Stimulated activated CD4-positive, alpha-beta T cell treated with anti-CD3 and anti-CD28 coated beads, Interleukin-4, amount 100 ng/mL, for 4 hours (primary cell): ENCODE measurements at regions not wholly inside any gene's neighbourhood (a gene's known extent, or its start where the extent isn't known, plus 50 kb on each side); places are given as distances from the start of the nearest gene placed in this dataset.

Experiments
- DNase-seq, 2 experiments: peaks; one replicate each; pipeline ENCODE4 v3.0.0-alpha.2; 2020

DNA sequence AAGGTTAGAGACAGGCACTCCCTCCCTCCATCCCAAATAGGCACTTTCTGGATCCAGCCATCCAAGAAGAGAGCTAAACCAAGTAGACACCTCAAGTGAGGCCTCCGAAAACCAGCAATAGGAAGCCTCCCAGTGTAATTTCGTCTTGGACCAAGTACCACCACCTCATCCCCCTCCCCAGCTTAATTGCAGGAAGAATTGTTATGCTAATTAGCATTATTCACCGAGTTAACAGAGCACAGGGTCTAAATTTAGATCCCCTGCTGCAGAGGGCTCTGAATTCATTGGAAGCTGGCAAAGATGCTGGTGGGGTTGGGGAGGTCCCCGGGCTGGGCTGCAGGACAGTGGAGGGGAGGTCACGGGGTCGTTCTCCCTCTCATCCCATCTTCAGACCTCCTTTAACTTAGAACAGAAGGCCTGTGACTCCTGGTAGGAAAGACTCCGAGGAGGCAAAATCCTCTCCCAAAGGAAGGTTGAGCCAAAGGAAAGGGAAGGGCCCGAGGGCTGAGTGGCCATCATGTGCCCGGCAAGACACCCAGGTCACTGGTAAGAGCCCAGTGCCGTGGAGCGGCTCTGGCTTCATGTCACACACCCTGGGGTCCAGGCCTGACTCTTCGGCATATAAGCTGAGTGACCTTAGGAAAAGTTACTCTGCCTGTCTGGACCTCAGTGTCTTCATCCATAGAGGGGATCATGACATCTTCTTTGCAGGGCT is 209.2 kb upstream of the GRIK3 start:
- DNase-seq = no peak

DNA sequence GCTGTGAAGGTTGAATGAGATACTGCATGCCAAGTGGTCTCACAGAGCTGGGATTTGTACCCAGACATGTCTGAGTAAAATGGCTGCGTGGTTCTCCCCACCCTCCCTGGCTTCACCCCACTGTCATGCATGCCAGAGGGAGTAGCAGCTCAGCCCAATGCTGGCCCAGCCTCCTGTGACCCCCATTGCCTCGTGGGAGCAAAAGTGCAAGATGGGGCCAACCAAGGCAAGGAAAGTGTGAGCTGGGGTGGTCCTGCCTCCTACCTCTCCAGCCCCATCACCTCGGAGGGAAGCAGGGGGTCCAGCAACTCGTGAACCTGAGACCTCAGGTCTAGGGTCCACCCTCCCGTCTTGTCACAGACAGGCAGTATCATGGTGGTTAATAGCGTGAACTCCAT is 209.8 kb upstream of the GRIK3 start:
- DNase-seq = no peak

DNA sequence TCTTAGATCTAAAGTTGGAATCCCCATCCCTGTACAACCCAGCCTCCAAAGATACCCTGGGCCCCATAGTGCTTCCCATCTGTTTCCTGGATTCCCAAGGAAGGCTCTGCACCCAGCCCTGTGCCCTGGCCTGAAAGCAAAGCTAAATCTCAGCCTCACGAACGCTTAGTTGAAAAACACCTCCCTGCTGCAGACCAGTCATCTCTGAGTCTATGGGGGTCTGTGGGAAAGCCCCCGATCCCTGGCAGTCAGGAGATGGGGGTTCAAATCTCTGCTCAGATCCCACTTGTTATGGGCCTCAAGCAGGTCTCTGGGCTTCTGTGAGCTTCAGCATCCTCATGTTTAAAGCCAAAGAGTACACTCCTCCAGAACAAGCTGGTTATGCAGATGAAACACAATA is 210.5 kb upstream of the GRIK3 start:
- DNase-seq = no peak

DNA sequence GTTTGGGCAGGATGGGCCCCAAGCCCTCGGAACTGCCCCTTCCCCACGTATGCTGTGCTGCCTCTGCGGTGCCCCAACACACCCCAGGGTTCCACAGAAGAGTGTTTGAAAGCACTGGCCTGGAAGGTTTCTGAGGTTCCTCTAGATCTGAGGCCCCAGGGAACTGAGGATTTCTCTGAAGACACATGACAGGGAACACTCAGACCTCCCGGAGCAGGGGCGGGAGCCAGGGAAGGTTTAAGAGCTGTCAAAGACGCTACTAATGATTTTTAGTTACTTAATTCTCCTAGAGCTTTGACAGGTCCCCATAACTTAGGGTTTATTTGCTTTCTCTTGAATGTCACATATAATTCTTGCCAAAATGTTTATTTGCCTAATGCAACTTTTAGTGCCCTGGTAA is 212.3 kb upstream of the GRIK3 start:
- DNase-seq = no peak

DNA sequence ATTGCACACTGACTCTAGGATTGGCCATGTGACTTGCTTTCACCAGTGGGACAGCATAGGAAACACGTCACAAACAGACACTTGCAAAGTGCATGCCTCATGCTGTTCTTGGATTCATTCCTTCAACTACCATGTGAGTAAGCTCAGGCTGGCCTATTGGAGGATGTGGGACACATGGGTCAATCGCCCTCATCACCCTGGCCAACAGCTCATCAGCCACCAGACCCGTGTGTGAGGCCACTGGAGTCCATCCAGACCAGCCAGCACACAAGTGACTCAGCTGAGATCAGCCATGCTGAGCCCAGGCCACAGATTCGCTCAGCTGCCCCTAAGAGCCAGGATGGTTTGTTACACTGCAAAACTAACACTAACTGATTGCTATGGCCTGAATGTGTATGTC is 216.1 kb upstream of the GRIK3 start:
- DNase-seq = no peak

DNA sequence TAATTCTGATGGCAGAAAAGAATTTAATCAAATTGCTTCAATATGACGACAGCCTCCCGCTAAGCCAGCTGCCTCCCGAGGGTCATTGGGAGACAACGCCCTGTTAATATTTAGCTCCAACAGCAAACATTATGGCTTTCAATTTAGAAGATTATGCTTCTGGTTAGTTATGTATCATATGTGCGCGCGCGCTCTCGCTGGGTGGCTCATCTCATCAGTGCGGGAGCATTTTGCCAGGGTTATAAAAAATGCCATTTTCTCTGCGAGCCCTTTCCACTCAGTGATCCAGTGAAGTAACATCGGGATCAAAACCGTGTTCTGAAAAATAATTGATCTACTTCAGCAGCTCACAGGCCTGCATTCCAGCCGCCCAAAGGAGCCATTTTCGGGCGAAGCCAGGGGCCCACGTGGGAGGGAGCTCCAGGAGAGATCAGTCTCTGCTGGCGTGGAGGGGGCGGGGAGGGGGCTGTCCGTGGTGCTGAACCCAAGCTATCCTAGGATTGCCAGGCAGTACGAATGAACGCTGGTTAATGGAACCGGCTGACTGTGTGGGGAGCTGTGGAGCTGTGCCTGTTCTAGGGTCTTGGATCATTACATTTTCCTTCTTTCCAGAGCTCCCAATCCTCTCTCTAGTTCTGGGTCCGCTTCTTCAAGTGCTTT is 219.1 kb upstream of the ZC3H12A start:
- peak in 1 of 2 experiments; percentile 11 for DNase-seq

DNA sequence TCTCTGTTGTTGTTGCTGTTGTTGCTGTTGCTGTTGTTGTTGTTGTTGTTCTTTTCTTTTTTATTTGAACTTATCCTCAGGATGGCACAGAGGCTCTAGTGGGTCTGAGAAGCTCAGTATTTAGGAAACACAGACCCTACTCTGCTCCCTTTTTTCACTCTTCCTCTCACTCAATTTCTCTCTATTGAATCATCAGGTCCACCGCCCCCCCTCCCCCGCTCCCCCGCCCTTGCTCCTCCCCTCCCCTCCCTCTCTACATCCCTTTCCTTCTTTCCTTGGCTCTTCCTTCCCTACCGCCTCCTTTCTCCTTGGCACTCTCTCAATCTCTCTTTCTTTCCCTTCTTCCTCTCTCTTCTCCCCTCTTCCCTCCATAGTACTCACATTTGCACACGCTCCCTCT is 218.5 kb upstream of the ZC3H12A start:
- DNase-seq = no peak

DNA sequence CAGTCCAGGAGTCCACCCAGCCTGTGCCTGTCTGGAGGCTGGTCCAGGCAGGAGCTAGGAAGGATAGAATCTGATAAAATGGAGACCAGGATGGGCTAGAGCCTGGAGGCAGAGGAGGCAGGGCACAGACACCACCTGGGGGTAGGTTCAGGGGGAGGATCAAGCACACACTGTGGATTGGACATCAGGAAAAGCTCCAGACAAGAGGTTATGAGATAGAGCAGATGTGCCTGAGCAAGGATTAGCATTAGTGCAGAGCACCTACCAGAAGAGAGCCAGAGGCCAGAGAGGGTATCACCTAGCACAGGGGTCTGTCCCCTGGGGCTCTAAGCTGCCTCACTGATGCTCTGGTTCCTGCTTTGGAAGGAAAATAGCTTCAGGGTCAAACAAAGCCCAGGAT is 216.7 kb upstream of the ZC3H12A start:
- no peak for DNase-seq

DNA sequence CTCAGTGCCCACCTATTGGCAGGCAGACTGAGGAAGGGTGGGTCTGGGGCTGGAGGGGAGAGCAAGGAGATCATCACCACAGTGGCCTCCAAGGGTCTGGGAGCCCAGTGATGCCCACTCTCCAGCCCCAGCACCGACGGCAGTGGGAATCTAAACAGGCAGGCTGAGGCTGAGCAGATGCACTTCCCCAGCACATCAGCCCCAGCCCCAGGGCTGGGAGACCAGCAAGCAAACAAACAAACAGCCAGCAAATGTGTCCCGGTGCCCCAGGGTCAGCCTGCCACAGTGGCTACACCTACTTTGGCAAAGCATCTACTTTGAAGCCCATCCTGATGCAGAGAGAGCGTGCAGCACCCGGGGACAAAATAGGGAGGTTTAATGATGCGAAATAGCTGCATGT is 216.3 kb upstream of the ZC3H12A start:
- DNase-seq = no peak

DNA sequence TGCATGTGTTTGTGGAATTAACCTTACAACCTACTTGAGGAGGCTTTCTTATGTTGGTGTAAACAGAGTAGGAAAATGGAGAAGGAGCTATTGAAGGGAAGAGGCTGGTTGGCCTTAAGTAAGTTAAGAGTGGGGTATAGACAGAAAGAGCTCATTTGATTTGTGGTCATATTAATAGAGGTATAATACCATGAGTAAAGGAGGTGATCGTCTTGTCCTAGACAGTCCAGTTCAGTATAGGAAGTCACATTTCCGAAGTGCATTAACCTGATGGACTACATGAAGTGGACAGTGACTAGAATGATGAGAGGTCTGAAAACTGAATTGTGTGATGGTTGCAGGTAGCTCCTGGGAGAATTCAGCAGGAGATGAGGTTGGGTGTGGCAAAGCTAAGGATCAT is 215.4 kb upstream of the ZC3H12A start:
- DNase-seq = no peak

DNA sequence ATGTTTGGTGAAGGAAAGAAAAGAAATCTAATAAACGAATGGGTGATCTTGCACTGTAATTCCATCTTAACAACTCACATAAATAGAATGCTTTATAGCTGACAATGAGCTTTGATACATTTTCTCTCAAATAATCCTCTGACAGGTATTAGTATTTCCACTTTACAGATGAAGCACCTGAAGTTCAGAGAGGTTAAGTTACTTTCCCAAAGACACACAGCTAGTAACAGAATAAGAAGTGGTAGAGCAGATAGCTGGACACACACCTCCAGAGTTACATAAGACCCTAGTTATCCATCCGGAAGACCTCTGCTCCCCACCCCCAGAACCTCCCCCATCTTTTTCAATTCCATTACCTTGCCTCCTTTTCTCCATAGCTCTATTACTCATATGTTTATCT is 213.3 kb upstream of the ZC3H12A start:
- DNase-seq = no peak

DNA sequence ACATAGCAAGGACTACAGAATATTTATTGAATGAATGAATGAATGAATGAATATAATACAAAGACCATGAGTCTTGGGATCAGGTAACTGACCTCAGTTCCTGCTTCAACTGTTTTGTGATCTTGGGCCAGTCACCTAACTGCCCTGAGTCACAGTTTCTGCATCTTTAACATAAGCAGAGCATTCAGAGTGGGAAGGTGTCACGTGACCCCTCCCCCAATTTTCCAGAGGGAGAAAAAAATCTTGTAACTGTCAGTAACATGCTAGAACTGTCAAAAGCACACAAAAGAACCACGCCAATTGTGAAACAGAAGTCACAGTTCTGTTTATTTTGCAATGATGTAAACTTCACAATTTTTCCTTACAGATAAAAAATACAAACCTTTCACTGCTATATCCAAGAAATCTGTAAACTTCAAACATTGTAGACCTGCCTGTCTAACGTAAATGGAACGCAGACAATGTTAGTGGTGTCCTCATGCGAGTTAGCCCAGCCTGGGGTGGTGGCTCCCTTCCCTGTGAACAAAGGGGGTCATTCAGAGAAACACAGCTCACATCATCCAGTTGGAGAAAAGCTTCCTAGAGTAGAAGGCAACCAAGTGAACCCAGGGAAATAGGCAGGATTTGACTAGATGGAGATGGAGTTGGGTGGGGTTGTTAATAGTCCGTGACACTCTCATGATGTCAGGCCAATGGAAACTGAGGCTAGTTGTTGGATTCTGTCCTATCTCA is 211.8 kb upstream of the ZC3H12A start:
- DNase-seq = no peak

DNA sequence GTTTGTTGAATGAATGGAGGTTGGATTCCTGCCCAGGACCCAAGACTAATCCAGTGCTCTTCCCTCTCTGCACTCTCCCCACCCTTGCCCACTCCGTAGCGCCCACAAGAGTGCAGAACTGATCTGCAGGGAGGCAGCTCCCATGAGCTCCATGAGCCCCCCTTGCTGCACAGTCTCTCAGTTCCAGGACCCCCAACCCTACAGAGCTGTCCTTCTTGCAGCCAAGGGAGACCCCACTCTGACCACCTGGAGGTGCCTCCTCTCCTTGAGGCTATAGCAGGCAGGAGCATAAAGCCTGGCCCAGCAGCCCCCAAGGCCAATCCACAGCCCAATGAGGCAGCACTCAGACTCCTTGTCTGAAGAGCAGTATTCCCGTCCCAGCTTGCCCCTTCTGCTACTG is 209.2 kb upstream of the ZC3H12A start:
- no peak for DNase-seq

DNA sequence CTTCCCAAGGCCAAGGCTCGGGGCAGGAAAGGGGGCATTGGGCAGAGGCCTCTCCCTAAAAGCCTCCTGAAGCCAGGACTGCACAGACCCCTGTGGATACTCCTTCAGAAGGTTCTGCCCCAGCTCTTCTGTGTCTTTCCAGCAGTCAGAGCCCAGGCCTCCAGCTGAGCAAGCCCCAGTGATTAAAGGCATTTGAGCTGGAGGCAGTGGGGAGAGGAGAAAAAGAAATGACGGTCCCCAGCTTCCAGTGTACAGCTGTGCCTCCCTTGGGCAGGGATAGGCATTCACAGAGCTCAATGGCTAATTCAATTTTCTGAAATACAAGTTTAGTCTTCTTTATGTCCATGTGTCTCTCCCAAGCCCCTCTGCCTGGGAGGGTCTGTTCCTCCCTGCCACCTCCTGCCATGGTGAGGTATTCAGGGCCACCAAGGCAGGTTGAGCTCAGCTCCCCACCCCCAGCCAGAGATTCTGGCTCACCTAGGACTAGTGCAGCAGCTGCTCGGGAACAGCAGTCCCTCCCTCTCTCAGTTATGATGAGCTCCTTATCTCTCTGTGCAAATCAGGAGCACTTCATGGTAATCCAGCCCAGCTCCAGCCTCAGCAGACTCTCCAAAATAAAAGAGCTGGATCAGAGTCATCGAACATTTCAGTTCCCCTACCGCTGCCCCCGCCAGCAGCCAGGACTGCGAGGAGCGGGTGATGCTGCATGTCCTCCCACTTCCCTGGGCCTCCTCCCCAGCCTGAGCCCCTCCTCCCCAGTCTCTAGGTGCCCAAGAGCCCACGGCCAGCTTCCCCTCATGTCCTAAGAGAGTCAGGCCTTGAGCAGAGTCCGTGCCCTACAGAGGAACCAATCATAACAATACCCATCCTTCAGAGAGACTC is 208.4 kb upstream of the ZC3H12A start:
- no peak for DNase-seq

DNA sequence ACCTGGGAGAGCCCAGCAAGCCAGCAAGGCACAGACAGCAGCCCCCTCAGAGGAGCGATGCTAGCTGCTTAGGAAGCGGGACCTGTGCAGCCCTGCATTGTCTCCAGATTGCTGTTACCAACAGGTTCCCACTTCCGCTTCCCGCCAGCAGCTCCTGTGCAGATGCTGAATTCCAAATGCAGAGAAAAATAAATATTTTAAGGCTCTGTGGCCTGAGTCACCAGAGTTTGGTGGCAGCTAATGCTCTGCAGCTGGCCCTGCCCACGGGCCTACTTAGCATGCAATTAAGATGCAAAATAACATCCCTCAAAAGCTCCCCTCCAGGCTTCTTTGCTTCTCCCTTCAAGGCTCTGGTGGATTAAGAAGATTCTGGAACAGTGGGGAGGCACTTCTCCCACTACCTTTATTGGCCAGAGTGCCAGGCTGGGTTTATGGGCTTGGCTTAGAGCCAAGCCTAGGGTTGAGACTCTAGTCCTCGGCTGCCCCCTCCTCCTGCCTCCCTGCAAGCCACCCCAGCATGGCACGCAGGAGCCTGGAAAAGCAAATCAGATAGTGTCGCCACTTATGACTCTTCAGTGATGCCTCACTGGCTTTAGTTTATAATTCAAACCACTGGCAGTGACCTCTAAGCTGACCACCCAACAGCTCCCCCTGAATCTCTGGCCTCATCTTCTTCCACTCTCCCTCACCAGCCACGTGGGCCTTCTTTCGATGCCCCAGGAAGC is 207.1 kb upstream of the ZC3H12A start:
- DNase-seq = no peak

DNA sequence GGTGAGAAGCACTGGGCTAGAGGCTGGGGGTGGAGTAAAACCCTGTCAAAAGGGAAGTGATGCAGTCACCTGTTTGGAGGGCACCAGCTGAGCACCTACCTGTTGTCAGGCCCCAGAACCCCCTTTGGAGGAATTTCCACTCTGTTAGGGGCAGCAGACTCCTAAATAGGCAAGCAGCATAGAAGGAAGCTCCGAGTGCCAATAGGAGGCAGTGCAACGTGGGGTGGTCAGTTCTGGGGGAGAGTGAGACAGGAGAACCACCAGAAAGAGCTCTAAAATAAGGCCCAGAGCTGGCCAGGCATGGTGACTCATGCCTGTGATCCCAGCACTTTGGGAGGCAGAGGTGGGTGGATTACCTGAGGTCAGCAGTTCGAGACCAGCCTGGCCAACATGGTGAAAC is 203.7 kb upstream of the ZC3H12A start:
- no peak for DNase-seq

DNA sequence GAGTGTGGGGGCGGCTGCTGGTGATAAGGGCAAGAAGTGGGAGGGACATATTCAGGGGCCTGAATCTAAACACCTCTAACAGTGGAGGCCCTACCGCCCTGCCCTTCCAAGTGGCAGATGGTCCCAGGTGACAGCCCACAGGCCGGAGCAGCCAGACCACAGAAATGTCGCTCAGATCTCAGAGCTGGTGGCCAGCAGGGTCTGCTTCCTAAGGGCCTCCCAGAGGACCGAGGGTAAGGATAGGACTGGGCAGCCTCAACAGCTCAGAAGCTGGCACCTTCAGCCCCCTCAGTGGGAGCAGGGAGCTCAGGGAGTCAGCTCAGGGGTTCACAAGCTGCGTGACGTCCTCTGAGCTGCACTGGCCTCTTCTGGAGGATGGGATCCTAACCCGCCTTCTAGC is 201.8 kb upstream of the ZC3H12A start:
- DNase-seq = no peak

DNA sequence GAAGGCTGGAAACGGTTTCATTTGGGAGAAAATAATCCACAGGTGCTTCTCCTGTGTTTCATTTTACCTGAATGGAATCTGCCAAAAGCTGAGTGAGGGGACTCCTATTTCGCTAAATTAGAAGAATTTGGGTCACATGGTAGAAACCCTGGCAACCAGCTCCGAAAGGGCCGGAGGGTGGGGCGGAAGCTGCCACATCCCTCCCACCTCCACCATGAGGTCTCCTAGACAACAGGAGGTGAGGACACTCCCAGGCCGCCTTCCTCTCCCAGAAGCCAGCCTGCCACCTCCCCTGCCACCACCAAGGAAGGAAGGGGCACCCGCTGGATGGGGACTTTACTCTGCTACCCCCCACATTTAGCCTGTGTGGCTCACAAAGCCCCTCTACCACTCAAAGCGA is 199.9 kb upstream of the ZC3H12A start:
- DNase-seq = no peak

DNA sequence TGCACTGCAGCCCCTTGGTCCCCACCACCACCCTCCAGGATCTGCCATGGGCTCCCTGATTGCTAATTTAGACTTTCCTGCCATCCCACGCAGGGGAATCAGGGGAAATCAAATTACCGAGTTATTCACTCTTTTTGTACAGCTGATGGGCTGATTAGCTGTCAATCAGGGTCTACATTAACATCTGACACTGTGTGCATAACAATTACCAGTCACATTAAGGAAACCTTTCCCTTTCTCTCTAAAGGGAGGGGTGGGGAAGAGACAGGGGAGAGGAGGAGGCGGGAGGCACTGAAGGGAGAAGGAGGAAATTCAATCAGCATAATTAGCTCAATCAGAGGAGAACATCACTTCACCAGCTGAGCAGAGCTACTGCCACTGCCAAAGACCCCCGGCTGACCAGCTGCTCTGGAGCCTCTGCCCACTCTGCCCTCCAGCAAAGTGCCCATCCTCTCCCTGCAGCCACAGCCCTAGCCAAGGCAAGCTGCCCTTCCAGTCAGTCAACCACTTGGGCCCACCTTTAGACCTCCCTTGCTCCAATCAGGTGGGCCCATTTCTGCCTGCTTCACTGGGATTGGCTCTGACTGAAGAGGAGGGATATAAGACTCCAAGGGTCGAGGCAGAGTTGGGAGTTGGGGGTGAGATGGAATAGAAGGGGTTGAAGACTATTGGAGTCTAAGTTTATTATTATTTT is 199.3 kb upstream of the ZC3H12A start:
- DNase-seq = no peak

DNA sequence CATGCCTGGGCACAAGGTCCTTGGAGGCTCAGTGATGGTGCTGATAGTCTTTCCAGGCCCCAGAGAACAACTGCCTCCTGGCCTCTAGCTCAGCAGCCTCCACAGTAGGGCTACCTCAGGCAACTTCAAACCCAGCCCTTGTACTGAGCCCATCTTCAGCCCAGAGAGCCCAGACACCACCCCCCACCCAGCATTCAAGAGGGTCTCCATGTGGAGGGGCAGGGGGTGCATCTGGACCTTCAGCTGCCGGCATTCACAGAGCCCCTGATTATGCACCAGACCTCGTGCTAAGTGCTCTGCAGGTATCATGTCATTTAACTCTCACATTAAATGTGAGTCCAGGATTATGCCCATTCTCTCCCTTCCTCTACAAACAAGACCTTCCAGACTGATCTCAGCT is 197.0 kb upstream of the ZC3H12A start:
- DNase-seq = no peak

DNA sequence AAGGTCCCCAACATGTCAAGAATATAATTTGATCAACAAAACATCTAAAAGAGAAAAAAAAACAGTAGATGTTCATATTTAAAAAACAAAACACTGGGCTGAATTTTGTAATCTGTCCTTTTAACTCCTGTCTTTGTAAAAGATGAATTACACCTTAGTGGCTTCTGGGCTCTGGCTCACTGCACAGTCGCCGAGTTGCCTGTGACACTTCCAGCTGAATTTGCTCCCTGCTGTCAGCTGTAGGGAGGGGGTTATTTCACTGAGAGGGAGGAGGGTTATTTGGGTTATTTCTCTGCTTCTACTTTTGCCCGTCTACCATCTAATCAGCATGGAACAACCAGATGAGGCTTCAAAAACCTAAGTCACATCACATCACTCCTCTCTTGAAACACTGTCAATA is 193.0 kb upstream of the ZC3H12A start:
- no peak for DNase-seq

DNA sequence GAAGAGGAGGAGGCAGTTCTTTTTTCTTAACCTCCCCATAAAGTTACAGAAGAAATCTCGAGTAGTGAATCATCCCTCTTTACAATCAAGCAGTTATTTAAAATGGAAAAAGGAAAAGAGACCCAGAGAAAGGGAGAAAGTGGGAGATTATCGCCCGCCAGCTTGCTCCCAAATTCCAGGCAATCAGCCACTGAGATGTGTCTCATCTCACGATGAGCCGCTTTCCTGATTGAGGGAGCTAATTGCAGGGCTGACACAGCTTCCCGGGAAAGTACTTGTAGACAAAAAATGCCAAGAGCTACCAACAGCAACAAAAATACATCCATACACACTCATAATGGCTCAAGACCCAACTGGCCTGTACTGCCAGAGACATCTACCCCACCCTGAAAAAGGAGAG is 191.6 kb upstream of the ZC3H12A start:
- DNase-seq = no peak
